ENCODE measurements at regions not wholly inside any gene's neighbourhood (a gene's known extent, or its start where the extent isn't known, plus 50 kb on each side); places are given as distances from the start of the nearest gene placed in this dataset.

GRCh38 chr6:40959781-40960327 lies 79.2 kb downstream of the UNC5CL start:
- Histone ChIP-seq H3K27ac (no peak overlapping the region), H3K27me3 (no peaks in the 10 kb centered on the region), H3K9me3 (no peaks in the 10 kb centered on the region), H3K4me3 (no peak overlapping the region), H3K36me3 (ENCODE audit: low read depth, missing control alignments) (no peaks in the 10 kb centered on the region), H3K4me1 (no peaks in the 10 kb centered on the region)
- intact Hi-C loops (cut with DNase I; ENCODE audit: low total_unique reads): no loop called here
- WGBS, 2 donors: 93 to 97% methylated on average over 2 of the region's 2 CpGs
- DNase-seq: no peak
- TF ChIP-seq CTCF (IDR thresholded peaks at IDR 0.05) (no peak), POLR2A (IDR thresholded peaks at IDR 0.05) (no peak)

- 91 to 92% methylated on average over 1 of the region's 1 CpG for WGBS, 2 donors
- no peaks in the 10 kb centered on the region for H3K36me3 ChIP-seq (ENCODE audit: low read depth, missing control alignments)
- no peaks in the 10 kb centered on the region for H3K27me3 ChIP-seq
- intact Hi-C loops (cut with DNase I; ENCODE audit: low total_unique reads): no loop called here
- TF ChIP-seq POLR2A (IDR thresholded peaks at IDR 0.05) (no peak), CTCF (IDR thresholded peaks at IDR 0.05) (no peak)
- no peaks in the 10 kb centered on the region for H3K9me3 ChIP-seq
- no peak for DNase-seq
- no peak overlapping the region for H3K4me3 ChIP-seq
- H3K27ac ChIP-seq: no peak overlapping the region
- H3K4me1 ChIP-seq: no peaks in the 10 kb centered on the region
These were observed 80.3 kb downstream of the UNC5CL start for GRCh38 chr6:40958738-40959137.

GRCh38 chr6:40957616-40958492 lies 81.2 kb downstream of the UNC5CL start:
- H3K4me1 ChIP-seq: no peaks in the 10 kb centered on the region
- H3K9me3 ChIP-seq: no peaks in the 10 kb centered on the region
- no peaks in the 10 kb centered on the region for H3K36me3 ChIP-seq (ENCODE audit: low read depth, missing control alignments)
- H3K27ac ChIP-seq: no peak overlapping the region
- TF ChIP-seq POLR2A (IDR thresholded peaks at IDR 0.05): no peak
- no peak for TF ChIP-seq CTCF (IDR thresholded peaks at IDR 0.05)
- no peaks in the 10 kb centered on the region for H3K27me3 ChIP-seq
- intact Hi-C loops (cut with DNase I; ENCODE audit: low total_unique reads): no loop called here
- DNase-seq: no peak
- no peak overlapping the region for H3K4me3 ChIP-seq
- WGBS, 2 donors: 84 to 93% methylated on average over 4 of the region's 4 CpGs

DNA sequence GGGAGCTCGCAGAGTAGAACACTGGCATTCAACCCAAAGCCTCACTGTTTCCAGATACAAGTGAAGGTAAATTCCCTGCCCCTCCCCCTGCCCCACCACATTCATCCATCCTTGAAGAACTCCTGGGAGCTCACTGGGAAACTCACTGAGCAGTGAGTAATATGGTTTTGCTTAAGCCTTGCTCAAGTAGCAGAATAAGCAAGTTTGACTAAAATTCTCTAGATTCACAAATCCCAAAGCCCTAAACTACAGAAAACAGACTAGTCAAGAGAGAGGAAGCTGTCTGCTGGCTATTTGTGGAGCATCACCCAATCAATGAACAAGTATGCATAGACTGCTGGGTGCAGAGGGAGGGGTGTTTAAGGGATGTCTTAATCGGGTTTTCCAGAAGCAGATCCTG lies 82.1 kb downstream of the UNC5CL start:
- no peak overlapping the region for H3K4me3 ChIP-seq
- intact Hi-C loops (cut with DNase I; ENCODE audit: low total_unique reads): no loop called here

More for the DNA sequence above, 82.1 kb downstream of the UNC5CL start:
- Histone ChIP-seq H3K27me3 (no peaks in the 10 kb centered on the region), H3K27ac (no peak overlapping the region), H3K4me1 (no peaks in the 10 kb centered on the region), H3K9me3 (no peaks in the 10 kb centered on the region), H3K36me3 (ENCODE audit: low read depth, missing control alignments) (no peaks in the 10 kb centered on the region)
- DNase-seq: no peak
- TF ChIP-seq POLR2A (IDR thresholded peaks at IDR 0.05) (no peak), CTCF (IDR thresholded peaks at IDR 0.05) (no peak)
- WGBS, 2 donors: 80 to 85% methylated on average over 2 of the region's 2 CpGs

Measured in testis (tissue), 2 donors.